DND-41 (cell line): ENCODE measurements at regions not wholly inside any gene's neighbourhood (a gene's known extent, or its start where the extent isn't known, plus 50 kb on each side); places are given as distances from the start of the nearest gene placed in this dataset.

Experiments
- EZH2 ChIP-seq: IDR thresholded peaks from 3 replicates; pipeline ENCODE4 v1.6.1; 2012; ENCODE audit warnings: borderline replicate concordance, low read depth, mild to moderate bottlenecking, moderate library complexity, low read length, inconsistent platforms; ENCODE audit not compliant: severe bottlenecking
- TF ChIP-seq, protein P1 (sequence below): IDR thresholded peaks from 2 replicates; pipeline ENCODE4 v1.5.1; 2012; ENCODE audit warnings: borderline replicate concordance, low read length, moderate library complexity, mild to moderate bottlenecking; ENCODE audit not compliant: poor library complexity, severe bottlenecking; ENCODE audit errors: extremely low read depth

- TF ChIP-seq, protein P1, sequence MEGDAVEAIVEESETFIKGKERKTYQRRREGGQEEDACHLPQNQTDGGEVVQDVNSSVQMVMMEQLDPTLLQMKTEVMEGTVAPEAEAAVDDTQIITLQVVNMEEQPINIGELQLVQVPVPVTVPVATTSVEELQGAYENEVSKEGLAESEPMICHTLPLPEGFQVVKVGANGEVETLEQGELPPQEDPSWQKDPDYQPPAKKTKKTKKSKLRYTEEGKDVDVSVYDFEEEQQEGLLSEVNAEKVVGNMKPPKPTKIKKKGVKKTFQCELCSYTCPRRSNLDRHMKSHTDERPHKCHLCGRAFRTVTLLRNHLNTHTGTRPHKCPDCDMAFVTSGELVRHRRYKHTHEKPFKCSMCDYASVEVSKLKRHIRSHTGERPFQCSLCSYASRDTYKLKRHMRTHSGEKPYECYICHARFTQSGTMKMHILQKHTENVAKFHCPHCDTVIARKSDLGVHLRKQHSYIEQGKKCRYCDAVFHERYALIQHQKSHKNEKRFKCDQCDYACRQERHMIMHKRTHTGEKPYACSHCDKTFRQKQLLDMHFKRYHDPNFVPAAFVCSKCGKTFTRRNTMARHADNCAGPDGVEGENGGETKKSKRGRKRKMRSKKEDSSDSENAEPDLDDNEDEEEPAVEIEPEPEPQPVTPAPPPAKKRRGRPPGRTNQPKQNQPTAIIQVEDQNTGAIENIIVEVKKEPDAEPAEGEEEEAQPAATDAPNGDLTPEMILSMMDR, result no peak
- TF ChIP-seq EZH2, result no peak
These were observed 142.9 kb downstream of the TNFSF18 start for GRCh38 chr1:172907834-172908326.
